ENCODE measurements at regions not wholly inside any gene's neighbourhood (a gene's known extent, or its start where the extent isn't known, plus 50 kb on each side); places are given as distances from the start of the nearest gene placed in this dataset.
A peak's percentile ranks its signal among the peaks of the same experiment; 100 is the strongest.

DNA sequence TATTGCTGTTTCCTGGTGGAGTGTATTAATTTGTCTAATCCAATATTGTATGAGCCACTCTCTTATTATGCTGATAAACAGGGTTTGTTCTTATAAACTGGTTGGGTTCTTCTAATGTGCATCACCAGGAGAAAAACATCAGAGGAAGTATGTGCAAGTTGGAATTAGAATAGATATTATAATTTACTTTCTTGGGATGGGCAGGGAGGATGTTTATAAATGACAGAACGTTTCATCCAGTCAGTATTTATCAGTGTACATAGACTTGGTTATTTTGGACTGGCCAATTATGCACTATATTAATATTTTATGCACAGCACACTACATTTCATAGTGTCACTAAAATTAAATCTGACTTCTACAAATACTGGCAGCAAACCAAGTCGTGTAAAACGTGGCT lies 495.8 kb downstream of the PSAT1 start:
- Histone ChIP-seq H3K27me3 (ENCODE audit: control insufficient read depth, insufficient read depth, low read length) (no peaks in the 10 kb centered on the region), H3K9me3 (replicated peaks; ENCODE audit: control insufficient read depth, low read depth, low read length) (no peaks in the 10 kb centered on the region), H3K36me3 (ENCODE audit: control insufficient read depth, insufficient read depth, low read length) (no peaks in the 10 kb centered on the region), H3K4me1 (ENCODE audit: control insufficient read depth, insufficient read depth, low read length) (no peaks in the 10 kb centered on the region), H3K27ac (ENCODE audit: low read length) (no peak overlapping the region), H3K4me3 (ENCODE audit: low read length) (no peak overlapping the region)
- 53% methylated on average over 2 of the region's 3 CpGs for WGBS (ENCODE audit: insufficient coverage)
- no peak for DNase-seq

GRCh38 chr9:78805771-78806170 lies 508.8 kb downstream of the PSAT1 start:
- no peak for DNase-seq
- H3K27ac ChIP-seq (ENCODE audit: low read length): no peak overlapping the region
- H3K4me1 ChIP-seq (ENCODE audit: control insufficient read depth, insufficient read depth, low read length): no peaks in the 10 kb centered on the region
- H3K4me3 ChIP-seq (ENCODE audit: low read length): no peak overlapping the region
- no CpG with 5 or more reads among the region's 2 CpGs for WGBS (ENCODE audit: insufficient coverage)
- H3K27me3 ChIP-seq (ENCODE audit: control insufficient read depth, insufficient read depth, low read length): no peaks in the 10 kb centered on the region
- no peaks in the 10 kb centered on the region for H3K36me3 ChIP-seq (ENCODE audit: control insufficient read depth, insufficient read depth, low read length)
- H3K9me3 ChIP-seq (replicated peaks; ENCODE audit: control insufficient read depth, low read depth, low read length): no peaks in the 10 kb centered on the region

DNA sequence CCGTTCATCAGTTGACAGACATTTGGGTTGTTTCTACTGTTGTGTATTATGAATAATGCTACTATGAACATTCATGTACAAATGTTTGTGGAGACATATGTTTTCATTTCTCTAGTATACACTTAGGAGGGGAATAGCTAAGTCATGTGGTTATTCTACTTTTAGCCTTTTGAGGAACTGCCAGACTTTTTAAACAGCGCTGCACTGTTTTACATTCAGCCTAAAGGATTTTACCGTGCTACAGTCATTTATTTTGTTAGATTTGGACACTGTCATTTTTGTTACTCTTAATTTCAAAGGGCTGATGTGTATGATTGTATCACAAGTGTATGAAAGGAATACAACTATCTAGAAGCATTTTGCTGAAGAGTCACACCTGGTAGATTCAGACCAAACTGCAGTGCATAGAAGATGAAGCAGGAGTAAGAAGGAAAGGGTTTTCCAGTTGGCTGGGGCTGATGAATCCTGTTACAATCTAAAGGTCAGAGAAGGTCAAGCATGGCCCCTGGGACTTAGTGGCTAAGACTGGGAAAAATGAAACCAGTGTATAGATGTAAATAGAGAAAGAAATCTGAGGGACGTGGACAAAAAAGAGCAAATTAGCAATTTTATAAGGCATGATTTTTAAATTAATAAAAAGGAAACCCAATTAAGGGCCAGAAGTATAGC lies 509.7 kb downstream of the PSAT1 start:
- no peak overlapping the region for H3K27ac ChIP-seq (ENCODE audit: low read length)
- H3K4me3 ChIP-seq (ENCODE audit: low read length): no peak overlapping the region
- no peaks in the 10 kb centered on the region for H3K36me3 ChIP-seq (ENCODE audit: control insufficient read depth, insufficient read depth, low read length)
- H3K27me3 ChIP-seq (ENCODE audit: control insufficient read depth, insufficient read depth, low read length): no peaks in the 10 kb centered on the region
- DNase-seq: peak; percentile 67
- no peaks in the 10 kb centered on the region for H3K4me1 ChIP-seq (ENCODE audit: control insufficient read depth, insufficient read depth, low read length)
- no CpG with 5 or more reads among the region's 4 CpGs for whole genome bisulfite sequencing (ENCODE audit: insufficient coverage)
- no peaks in the 10 kb centered on the region for H3K9me3 ChIP-seq (replicated peaks; ENCODE audit: control insufficient read depth, low read depth, low read length)

GRCh38 chr9:78807286-78807685 lies 510.4 kb downstream of the PSAT1 start:
- no peaks in the 10 kb centered on the region for H3K27me3 ChIP-seq (ENCODE audit: control insufficient read depth, insufficient read depth, low read length)
- no peak overlapping the region for H3K4me3 ChIP-seq (ENCODE audit: low read length)
- no peaks in the 10 kb centered on the region for H3K4me1 ChIP-seq (ENCODE audit: control insufficient read depth, insufficient read depth, low read length)
- H3K27ac ChIP-seq (ENCODE audit: low read length): no peak overlapping the region
- no peaks in the 10 kb centered on the region for H3K9me3 ChIP-seq (replicated peaks; ENCODE audit: control insufficient read depth, low read depth, low read length)
- H3K36me3 ChIP-seq (ENCODE audit: control insufficient read depth, insufficient read depth, low read length): no peaks in the 10 kb centered on the region
- DNase-seq: no peak
- WGBS (ENCODE audit: insufficient coverage): no CpG with 5 or more reads among the region's 4 CpGs

- H3K27ac ChIP-seq (ENCODE audit: low read length): no peak overlapping the region
Observed at GRCh38 chr9:78808048-78808447, 511.1 kb downstream of the PSAT1 start.

DNA sequence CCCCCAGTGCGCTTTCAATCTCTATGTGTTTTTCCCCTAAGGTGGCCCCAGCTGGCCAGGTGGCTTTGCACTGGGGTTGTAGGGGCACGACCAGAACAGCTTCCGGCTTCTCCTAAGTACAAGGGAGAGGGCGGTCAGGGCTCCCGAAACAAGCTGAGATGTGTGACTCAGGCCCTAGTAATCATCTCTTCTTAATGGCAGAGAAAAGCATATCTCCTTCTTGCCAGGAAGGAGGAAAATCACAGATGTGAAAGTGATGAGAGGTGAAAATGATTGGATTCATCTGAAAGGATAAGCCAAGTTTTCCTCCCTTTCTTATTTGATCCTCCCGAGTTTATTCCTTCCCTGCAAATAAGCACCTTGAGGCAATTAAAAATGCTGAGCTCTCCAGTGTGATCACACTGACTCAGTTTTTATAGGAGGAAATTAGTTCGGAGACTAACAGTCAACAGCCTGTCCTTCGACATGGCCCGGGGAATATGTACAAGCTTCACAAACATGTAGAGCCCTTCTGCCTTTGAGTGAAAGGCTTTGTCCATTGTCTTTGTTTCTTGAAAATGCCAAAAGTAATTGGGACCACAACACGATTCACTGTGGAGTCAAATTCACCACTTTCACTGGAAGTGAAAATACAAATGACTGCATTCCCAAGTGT lies 514.8 kb downstream of the PSAT1 start:
- Histone ChIP-seq H3K27ac (ENCODE audit: low read length) (no peak overlapping the region), H3K4me1 (ENCODE audit: control insufficient read depth, insufficient read depth, low read length) (no peaks in the 10 kb centered on the region), H3K9me3 (replicated peaks; ENCODE audit: control insufficient read depth, low read depth, low read length) (no peaks in the 10 kb centered on the region), H3K27me3 (ENCODE audit: control insufficient read depth, insufficient read depth, low read length) (no peaks in the 10 kb centered on the region), H3K36me3 (ENCODE audit: control insufficient read depth, insufficient read depth, low read length) (no peaks in the 10 kb centered on the region), H3K4me3 (ENCODE audit: low read length) (no peak overlapping the region)
- DNase-seq: peak; percentile 11
- 64% methylated on average over 2 of the region's 10 CpGs for WGBS (ENCODE audit: insufficient coverage)

More at GRCh38 chr9:78808048-78808447, 511.1 kb downstream of the PSAT1 start:
- WGBS (ENCODE audit: insufficient coverage): no CpG with 5 or more reads among the region's 3 CpGs
- no peak for DNase-seq
- no peaks in the 10 kb centered on the region for H3K9me3 ChIP-seq (replicated peaks; ENCODE audit: control insufficient read depth, low read depth, low read length)
- H3K4me1 ChIP-seq (ENCODE audit: control insufficient read depth, insufficient read depth, low read length): no peaks in the 10 kb centered on the region
- H3K36me3 ChIP-seq (ENCODE audit: control insufficient read depth, insufficient read depth, low read length): no peaks in the 10 kb centered on the region
- H3K4me3 ChIP-seq (ENCODE audit: low read length): no peak overlapping the region
- no peaks in the 10 kb centered on the region for H3K27me3 ChIP-seq (ENCODE audit: control insufficient read depth, insufficient read depth, low read length)

DNA sequence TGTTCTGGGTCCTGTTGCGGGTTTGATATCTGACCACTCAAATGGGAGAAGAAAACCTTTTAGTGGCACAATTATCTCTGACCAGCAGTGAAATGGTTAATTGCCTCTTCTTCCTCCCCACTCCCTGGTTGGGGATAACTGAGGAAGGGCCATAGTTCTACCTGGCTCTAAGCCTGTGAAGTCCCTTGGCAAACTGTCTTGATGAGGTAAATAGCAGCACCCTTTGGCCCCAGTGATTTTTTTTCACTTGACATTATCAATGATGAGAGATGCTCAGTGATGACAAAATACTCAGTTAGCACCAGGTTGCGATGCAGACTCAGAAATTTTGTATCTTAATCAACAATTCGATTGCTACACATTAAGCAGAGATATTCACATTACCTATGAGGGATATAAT lies 515.7 kb downstream of the PSAT1 start:
- Histone ChIP-seq H3K9me3 (replicated peaks; ENCODE audit: control insufficient read depth, low read depth, low read length) (no peaks in the 10 kb centered on the region), H3K4me3 (ENCODE audit: low read length) (no peak overlapping the region), H3K27ac (ENCODE audit: low read length) (no peak overlapping the region), H3K4me1 (ENCODE audit: control insufficient read depth, insufficient read depth, low read length) (no peaks in the 10 kb centered on the region), H3K27me3 (ENCODE audit: control insufficient read depth, insufficient read depth, low read length) (no peaks in the 10 kb centered on the region), H3K36me3 (ENCODE audit: control insufficient read depth, insufficient read depth, low read length) (no peaks in the 10 kb centered on the region)
- no peak for DNase-seq
- no CpG with 5 or more reads among the region's 3 CpGs for WGBS (ENCODE audit: insufficient coverage)

GRCh38 chr9:78813602-78814180 lies 516.8 kb downstream of the PSAT1 start:
- H3K9me3 ChIP-seq (replicated peaks; ENCODE audit: control insufficient read depth, low read depth, low read length): no peaks in the 10 kb centered on the region
- H3K27ac ChIP-seq (ENCODE audit: low read length): no peak overlapping the region
- DNase-seq: no peak
- H3K4me1 ChIP-seq (ENCODE audit: control insufficient read depth, insufficient read depth, low read length): no peaks in the 10 kb centered on the region
- no peak overlapping the region for H3K4me3 ChIP-seq (ENCODE audit: low read length)
- H3K27me3 ChIP-seq (ENCODE audit: control insufficient read depth, insufficient read depth, low read length): no peaks in the 10 kb centered on the region
- no peaks in the 10 kb centered on the region for H3K36me3 ChIP-seq (ENCODE audit: control insufficient read depth, insufficient read depth, low read length)
- WGBS (ENCODE audit: insufficient coverage): no CpG with 5 or more reads among the region's 15 CpGs

DNA sequence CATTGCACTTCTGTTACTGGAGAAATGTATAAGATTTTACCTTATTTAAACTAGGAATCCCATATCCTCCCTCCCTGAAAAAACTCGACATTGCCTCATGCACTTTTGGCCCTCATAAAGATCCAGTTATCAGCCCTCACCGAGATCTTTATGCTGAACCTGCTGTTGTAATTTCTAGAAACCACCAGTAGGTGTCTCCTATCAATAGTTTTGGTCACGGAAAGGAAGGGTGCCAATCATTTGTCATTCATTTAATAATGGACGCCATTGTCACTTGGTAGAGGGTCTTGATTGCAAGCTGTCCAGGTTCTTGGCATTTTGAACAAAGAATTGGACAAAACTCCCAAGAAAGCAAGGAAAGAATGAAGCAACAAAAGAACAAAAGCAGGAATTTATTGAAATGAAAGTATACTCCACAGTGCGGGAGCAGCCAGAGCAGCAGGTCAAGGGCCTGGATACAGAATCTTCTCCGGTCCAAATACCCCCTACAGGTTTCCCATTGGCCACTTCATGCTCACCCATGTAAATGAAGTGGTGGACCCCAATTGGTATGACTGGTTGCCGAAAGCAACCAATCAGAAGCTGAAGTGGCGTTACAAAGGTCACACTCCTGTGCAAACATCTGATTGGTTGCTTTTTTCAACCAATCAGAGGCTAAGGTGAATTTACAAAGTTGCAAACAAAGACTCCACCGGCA lies 524.3 kb downstream of the PSAT1 start:
- H3K4me3 ChIP-seq (ENCODE audit: low read length): no peak overlapping the region
- WGBS (ENCODE audit: insufficient coverage): 94% methylated on average over 3 of the region's 9 CpGs
- H3K27ac ChIP-seq (ENCODE audit: low read length): no peak overlapping the region
- no peaks in the 10 kb centered on the region for H3K36me3 ChIP-seq (ENCODE audit: control insufficient read depth, insufficient read depth, low read length)
- no peaks in the 10 kb centered on the region for H3K9me3 ChIP-seq (replicated peaks; ENCODE audit: control insufficient read depth, low read depth, low read length)
- H3K4me1 ChIP-seq (ENCODE audit: control insufficient read depth, insufficient read depth, low read length): no peaks in the 10 kb centered on the region
- DNase-seq: peak; percentile 27
- no peaks in the 10 kb centered on the region for H3K27me3 ChIP-seq (ENCODE audit: control insufficient read depth, insufficient read depth, low read length)

DNA sequence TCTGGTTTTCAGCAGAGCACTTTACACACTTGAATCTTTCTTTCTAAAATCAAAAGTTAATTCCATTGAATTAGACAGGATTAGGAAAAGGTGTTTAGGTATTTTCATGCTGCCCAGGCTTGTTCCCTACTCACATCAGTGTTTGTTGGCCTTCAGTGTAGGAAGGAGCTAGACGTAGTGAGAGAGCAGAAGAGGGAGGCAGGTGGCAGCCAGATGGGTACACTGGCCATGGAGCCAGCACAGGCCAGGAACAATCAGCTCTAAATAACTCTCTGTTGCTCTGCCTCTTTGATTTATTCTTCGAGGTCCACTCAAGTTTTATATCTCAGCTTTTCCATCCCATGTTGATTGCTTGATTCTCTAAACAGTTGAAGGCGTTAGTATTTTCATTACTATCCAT lies 529.6 kb downstream of the PSAT1 start:
- no peak overlapping the region for H3K4me3 ChIP-seq (ENCODE audit: low read length)
- WGBS (ENCODE audit: insufficient coverage): 20% methylated on average over 1 of the region's 3 CpGs
- H3K27me3 ChIP-seq (ENCODE audit: control insufficient read depth, insufficient read depth, low read length): no peaks in the 10 kb centered on the region
- H3K27ac ChIP-seq (ENCODE audit: low read length): no peak overlapping the region
- no peaks in the 10 kb centered on the region for H3K4me1 ChIP-seq (ENCODE audit: control insufficient read depth, insufficient read depth, low read length)
- H3K36me3 ChIP-seq (ENCODE audit: control insufficient read depth, insufficient read depth, low read length): no peaks in the 10 kb centered on the region
- H3K9me3 ChIP-seq (replicated peaks; ENCODE audit: control insufficient read depth, low read depth, low read length): no peaks in the 10 kb centered on the region
- DNase-seq: no peak

All from muscle of leg (tissue), 3 donors.